A673 (cell line): ENCODE measurements at regions not wholly inside any gene's neighbourhood (a gene's known extent, or its start where the extent isn't known, plus 50 kb on each side); places are given as distances from the start of the nearest gene placed in this dataset.
A peak's percentile ranks its signal among the peaks of the same experiment; 100 is the strongest.

Experiments used
- BruUV-seq: library from RNA; stranded (reverse); fragments of 400-500 nt; replicated peaks from 2 replicates; lab custom pipeline; 2021; lab: Mats Ljungman, UMichigan
- CTCF ChIA-PET: fragments of 300-600 bp; sonication (Branson Sonifier 250); formaldehyde crosslinking; loops from one replicate; lab custom pipeline; 2022; ENCODE audit warnings: antibody characterized with exemption; lab: Charles Lee
- POLR2A ChIA-PET: fragments of 300-600 bp; sonication (Branson Sonifier 250); formaldehyde crosslinking; loops from one replicate; lab custom pipeline; 2022; ENCODE audit warnings: antibody characterized with exemption; ENCODE audit not compliant: low non-redundant PET; lab: Charles Lee
- DNase-seq: peaks from one replicate; pipeline ENCODE4 v3.0.0-alpha.2; 2015; ENCODE audit warnings: low spot score
- H3K27ac ChIP-seq: fragments of 200-600 bp; sonication (generic); 2 replicates; pipeline ENCODE4 v1.5.1; 2016; ENCODE audit warnings: mixed run types, low read depth, mild to moderate bottlenecking, mixed read lengths, antibody characterized with exemption, low read length; ENCODE audit not compliant: poor library complexity, severe bottlenecking
- H3K27me3 ChIP-seq: fragments of 200-600 bp; sonication (generic); replicated peaks from 2 replicates; pipeline ENCODE4 v1.6.1; 2017; ENCODE audit warnings: mixed run types, low read depth, mild to moderate bottlenecking, mixed read lengths, antibody characterized with exemption, low read length; ENCODE audit not compliant: insufficient read depth, poor library complexity
- H3K36me3 ChIP-seq: fragments of 200-600 bp; sonication (generic); 2 replicates; pipeline ENCODE4 v1.6.1; 2016; ENCODE audit warnings: mixed run types, mild to moderate bottlenecking, mixed read lengths, antibody characterized with exemption, low read length; ENCODE audit not compliant: insufficient read depth, poor library complexity, severe bottlenecking
- H3K4me1 ChIP-seq: fragments of 200-600 bp; sonication (generic); 2 replicates; pipeline ENCODE4 v1.6.1; 2017; ENCODE audit warnings: mixed run types, mild to moderate bottlenecking, mixed read lengths, antibody characterized with exemption, low read length; ENCODE audit not compliant: insufficient read depth, poor library complexity, severe bottlenecking
- H3K4me3 ChIP-seq: fragments of 200-600 bp; sonication (generic); 2 replicates; pipeline ENCODE4 v1.5.1; 2016; ENCODE audit warnings: low read depth, mixed run types, mild to moderate bottlenecking, mixed read lengths, low read length; ENCODE audit not compliant: poor library complexity, severe bottlenecking
- H3K9me3 ChIP-seq: fragments of 200-600 bp; sonication (generic); 2 replicates; pipeline ENCODE4 v1.6.1; 2016; ENCODE audit warnings: mixed run types, low read depth, mild to moderate bottlenecking, mixed read lengths, antibody characterized with exemption, low read length; ENCODE audit not compliant: poor library complexity, severe bottlenecking
- EZH2 ChIP-seq: fragments of 200-600 bp; sonication (generic); IDR thresholded peaks from 2 replicates; pipeline ENCODE4 v1.6.1; 2017; ENCODE audit warnings: borderline replicate concordance, low read depth, mild to moderate bottlenecking, mixed read lengths, antibody characterized with exemption, low read length; ENCODE audit not compliant: poor library complexity, severe bottlenecking
- intact Hi-C: fragments of 100-400 bp; cut with micrococcal nuclease; formaldehyde crosslinking; loops from one replicate; pipeline ENCODE4 v1.10.0; 2022; ENCODE audit not compliant: unreplicated experiment
- TF ChIP-seq, protein P1 (sequence below): fragments of 300-800, 200-600 bp; sonication (generic); conservative IDR thresholded peaks from 2 replicates; pipeline ENCODE4 v1.5.1; 2017; ENCODE audit warnings: low read depth, mild to moderate bottlenecking, antibody characterized with exemption, low read length, moderate library complexity, mixed read lengths

GRCh38 chr12:61538951-61539350 is 721.3 kb upstream of the USP15 start:
- DNase-seq: peak; percentile 35
- TF ChIP-seq, protein P1, sequence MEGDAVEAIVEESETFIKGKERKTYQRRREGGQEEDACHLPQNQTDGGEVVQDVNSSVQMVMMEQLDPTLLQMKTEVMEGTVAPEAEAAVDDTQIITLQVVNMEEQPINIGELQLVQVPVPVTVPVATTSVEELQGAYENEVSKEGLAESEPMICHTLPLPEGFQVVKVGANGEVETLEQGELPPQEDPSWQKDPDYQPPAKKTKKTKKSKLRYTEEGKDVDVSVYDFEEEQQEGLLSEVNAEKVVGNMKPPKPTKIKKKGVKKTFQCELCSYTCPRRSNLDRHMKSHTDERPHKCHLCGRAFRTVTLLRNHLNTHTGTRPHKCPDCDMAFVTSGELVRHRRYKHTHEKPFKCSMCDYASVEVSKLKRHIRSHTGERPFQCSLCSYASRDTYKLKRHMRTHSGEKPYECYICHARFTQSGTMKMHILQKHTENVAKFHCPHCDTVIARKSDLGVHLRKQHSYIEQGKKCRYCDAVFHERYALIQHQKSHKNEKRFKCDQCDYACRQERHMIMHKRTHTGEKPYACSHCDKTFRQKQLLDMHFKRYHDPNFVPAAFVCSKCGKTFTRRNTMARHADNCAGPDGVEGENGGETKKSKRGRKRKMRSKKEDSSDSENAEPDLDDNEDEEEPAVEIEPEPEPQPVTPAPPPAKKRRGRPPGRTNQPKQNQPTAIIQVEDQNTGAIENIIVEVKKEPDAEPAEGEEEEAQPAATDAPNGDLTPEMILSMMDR: peak; percentile 37; the same call in 1 of the 2 replicates
- TF ChIP-seq EZH2: no peak
- ChIA-PET CTCF (no interaction called here), POLR2A (no interaction called here)
- Histone ChIP-seq H3K27me3 (no peaks in the 10 kb centered on the region), H3K9me3 (no peaks in the 10 kb centered on the region), H3K27ac (no peak overlapping the region), H3K4me3 (no peak overlapping the region), H3K36me3 (no peaks in the 10 kb centered on the region), H3K4me1 (no peaks in the 10 kb centered on the region)
- intact Hi-C loops: no loop called here
- no TSS peak for BruUV-seq

GRCh38 chr12:61542551-61542950 is 717.7 kb upstream of the USP15 start:
- no peak overlapping the region for H3K4me3 ChIP-seq
- no peaks in the 10 kb centered on the region for H3K27me3 ChIP-seq
- no peak overlapping the region for H3K27ac ChIP-seq
- BruUV-seq: no TSS peak
- no peaks in the 10 kb centered on the region for H3K4me1 ChIP-seq
- no peak for DNase-seq
- CTCF ChIA-PET: no interaction called here
- no peaks in the 10 kb centered on the region for H3K9me3 ChIP-seq
- TF ChIP-seq, protein P1: no peak
- no peak for TF ChIP-seq EZH2
- intact Hi-C loops: no loop called here
- POLR2A ChIA-PET: no interaction called here
- H3K36me3 ChIP-seq: no peaks in the 10 kb centered on the region

GRCh38 chr12:61546296-61546695 is 713.9 kb upstream of the USP15 start:
- intact Hi-C loops: no loop called here
- TF ChIP-seq, protein P1: no peak
- TF ChIP-seq EZH2: no peak
- DNase-seq: no peak
- Histone ChIP-seq H3K27ac (no peak overlapping the region), H3K9me3 (no peaks in the 10 kb centered on the region), H3K4me3 (no peak overlapping the region), H3K27me3 (no peaks in the 10 kb centered on the region), H3K36me3 (no peaks in the 10 kb centered on the region), H3K4me1 (no peaks in the 10 kb centered on the region)
- POLR2A ChIA-PET: no interaction called here
- CTCF ChIA-PET: no interaction called here
- BruUV-seq: no TSS peak
